Liver (tissue), 3 donors: ENCODE measurements at regions not wholly inside any gene's neighbourhood (a gene's known extent, or its start where the extent isn't known, plus 50 kb on each side); places are given as distances from the start of the nearest gene placed in this dataset.

Experiments
- ATF3 ChIP-seq: IDR thresholded peaks from 2 replicates; pipeline ENCODE4 v1.6.1; 2016; ENCODE audit warnings: antibody characterized with exemption
- CTCF ChIP-seq: fragments of 150-350 bp; IDR thresholded peaks from 2 replicates; pipeline ENCODE4 v1.5.1; 2017; ENCODE audit warnings: improper control_type of control experiment, low read depth, low read length; ENCODE audit not compliant: missing input control
- FOXA1 ChIP-seq: IDR thresholded peaks from 2 replicates; pipeline ENCODE4 v1.6.1; 2016; ENCODE audit warnings: antibody characterized with exemption
- GABPA ChIP-seq, 2 donors: IDR thresholded peaks in 1 of 2; conservative IDR thresholded peaks in 1 of 2; 2 replicates each; pipeline ENCODE4 v1.6.1; 2016; ENCODE audit warnings: antibody characterized with exemption in 2 of 2, mild to moderate bottlenecking in 1 of 2, moderate library complexity in 1 of 2
- HNF4G ChIP-seq: IDR thresholded peaks from 2 replicates; pipeline ENCODE4 v1.6.1; 2016; ENCODE audit warnings: antibody characterized with exemption
- RAD21 ChIP-seq, 2 donors: IDR thresholded peaks; 2 replicates each; pipeline ENCODE4 v1.6.1; 2016; ENCODE audit warnings: antibody characterized with exemption in 2 of 2, mild to moderate bottlenecking in 2 of 2
- REST ChIP-seq: IDR thresholded peaks from 2 replicates; pipeline ENCODE4 v1.6.1; 2016; ENCODE audit warnings: antibody characterized with exemption, mild to moderate bottlenecking
- SP1 ChIP-seq: IDR thresholded peaks from 2 replicates; pipeline ENCODE4 v1.6.1; 2018; ENCODE audit warnings: antibody characterized with exemption, mild to moderate bottlenecking
- TAF1 ChIP-seq: conservative IDR thresholded peaks from 2 replicates; pipeline ENCODE4 v1.6.1; 2016; ENCODE audit warnings: antibody characterized with exemption, mild to moderate bottlenecking
- YY1 ChIP-seq: IDR thresholded peaks from 2 replicates; pipeline ENCODE4 v1.6.1; 2016; ENCODE audit warnings: antibody characterized with exemption, mild to moderate bottlenecking
- ZBTB33 ChIP-seq: IDR thresholded peaks from 2 replicates; pipeline ENCODE4 v1.6.1; 2016; ENCODE audit warnings: antibody characterized with exemption
- donor health status: healthy.
- donor health status: healthy.

GRCh38 chr6:14589175-14589574 lies 471.6 kb downstream of the CD83 start:
- no peak for TF ChIP-seq SP1
- TF ChIP-seq TAF1, result no peak
- TF ChIP-seq RAD21 (IDR thresholded peaks at IDR 0.05), result no peak
- TF ChIP-seq CTCF, result no peak
- TF ChIP-seq HNF4G, result no peak
- no peak for TF ChIP-seq ATF3
- TF ChIP-seq YY1, result no peak
- no peak for TF ChIP-seq REST
- TF ChIP-seq GABPA (IDR thresholded peaks at IDR 0.05 in 1 of 2, conservative IDR thresholded peaks at IDR 0.05 in 1 of 2), result no peak
- TF ChIP-seq FOXA1, result no peak
- no peak for TF ChIP-seq ZBTB33
